Epithelial cell of esophagus (primary cell): ENCODE measurements at regions not wholly inside any gene's neighbourhood (a gene's known extent, or its start where the extent isn't known, plus 50 kb on each side); places are given as distances from the start of the nearest gene placed in this dataset.

Experiments
- DNase-seq: peaks from one replicate; pipeline ENCODE4 v3.0.0; 2010; ENCODE audit warnings: low read depth
- H3K4me3 ChIP-seq: 2 replicates; pipeline ENCODE4 v1.5.1; 2011; ENCODE audit warnings: mild to moderate bottlenecking, low read length, control low read depth
- CTCF ChIP-seq: IDR thresholded peaks from 2 replicates; pipeline ENCODE4 v1.5.1; 2011; ENCODE audit warnings: low read depth, mild to moderate bottlenecking, low read length, control low read depth, inconsistent platforms; ENCODE audit not compliant: insufficient read depth; ENCODE audit errors: missing control alignments

- peak; percentile 2 for DNase-seq
- no peak overlapping the region for H3K4me3 ChIP-seq
- TF ChIP-seq CTCF = no peak
Measured at GRCh38 chr13:21813844-21814243, 143.0 kb downstream of the FGF9 start.

- no peak for DNase-seq
- no peak for TF ChIP-seq CTCF
- no peak overlapping the region for H3K4me3 ChIP-seq
Measured at GRCh38 chr13:21814604-21815003, 143.7 kb downstream of the FGF9 start.

GRCh38 chr13:21817878-21818277 is 147.0 kb downstream of the FGF9 start:
- no peak for TF ChIP-seq CTCF
- no peak for DNase-seq
- no peak overlapping the region for H3K4me3 ChIP-seq

GRCh38 chr13:21822029-21822428 is 151.2 kb downstream of the FGF9 start:
- DNase-seq = no peak
- H3K4me3 ChIP-seq = no peak overlapping the region
- TF ChIP-seq CTCF = no peak

GRCh38 chr13:21823416-21823815 is 152.5 kb downstream of the FGF9 start:
- TF ChIP-seq CTCF = no peak
- DNase-seq = no peak
- no peak overlapping the region for H3K4me3 ChIP-seq

GRCh38 chr13:21823949-21824348 is 153.1 kb downstream of the FGF9 start:
- H3K4me3 ChIP-seq = no peak overlapping the region
- DNase-seq = no peak
- TF ChIP-seq CTCF = no peak

- H3K4me3 ChIP-seq = no peak overlapping the region
- no peak for DNase-seq
- no peak for TF ChIP-seq CTCF
Measured at GRCh38 chr13:21825186-21825585, 154.3 kb downstream of the FGF9 start.
